HEK293 (cell line): ENCODE measurements at regions not wholly inside any gene's neighbourhood (a gene's known extent, or its start where the extent isn't known, plus 50 kb on each side); places are given as distances from the start of the nearest gene placed in this dataset.

Experiments used
- CTCF ChIA-PET: fragments of 350-600 bp; formaldehyde crosslinking; extraction: SDS; loops from one replicate; lab custom pipeline; 2021; ENCODE audit warnings: antibody characterized with exemption; lab: Yijun Ruan, JAX
- POLR2A ChIA-PET: fragments of 300-600 bp; formaldehyde crosslinking; extraction: SDS; loops from one replicate; lab custom pipeline; 2020; ENCODE audit warnings: antibody characterized with exemption, inconsistent platforms; lab: Yijun Ruan, JAX
- H3K27ac ChIP-seq: fragments of 200-500 bp; sonication (Bioruptor generic); 2 replicates; pipeline ENCODE4 v1.5.1; 2014; ENCODE audit warnings: low read depth, low read length, control low read depth, inconsistent platforms; ENCODE audit errors: extremely low read depth
- H3K36me3 ChIP-seq, 2 experiments: fragments of 200-500 bp in 1 of 2; sonication (Bioruptor generic) in 1 of 2; 1 replicate in 1 of 2; 2 replicates in 1 of 2; pipeline ENCODE4 v1.5.1; 2014 to 2017; ENCODE audit warnings: inconsistent platforms in 2 of 2, low read length in 2 of 2; ENCODE audit not compliant: control insufficient read depth in 2 of 2, insufficient read depth in 1 of 2
- H3K4me1 ChIP-seq: fragments of 200-500 bp; sonication (Bioruptor generic); 2 replicates; pipeline ENCODE4 v1.5.1; 2014; ENCODE audit warnings: mild to moderate bottlenecking, low read length, inconsistent platforms; ENCODE audit not compliant: control insufficient read depth, insufficient read depth
- H3K4me3 ChIP-seq: 2 replicates; pipeline ENCODE4 v1.5.1; 2011; ENCODE audit warnings: low read depth, mild to moderate bottlenecking, control low read depth, low read length, moderate library complexity
- H3K9me3 ChIP-seq: fragments of 200-500 bp; sonication (Bioruptor generic); 2 replicates; pipeline ENCODE4 v1.5.1; 2014; ENCODE audit warnings: low read depth, low read length, inconsistent platforms; ENCODE audit not compliant: control insufficient read depth, insufficient read depth
- ATF2 ChIP-seq: fragments of 450-650 bp; formaldehyde crosslinking; IDR thresholded peaks from 2 replicates; pipeline ENCODE4 v1.5.1; 2016; ENCODE audit warnings: missing biosample characterization, missing genetic modification characterization, low read depth
- HIC1 ChIP-seq: fragments of 450-650 bp; formaldehyde crosslinking; IDR thresholded peaks from 2 replicates; pipeline ENCODE4 v1.5.1; 2016; ENCODE audit warnings: missing biosample characterization, missing genetic modification characterization
- HOXD13 ChIP-seq: sonication (generic); formaldehyde crosslinking; IDR thresholded peaks from 2 replicates; pipeline ENCODE4 v1.8.0; 2022; ENCODE audit warnings: missing genetic modification reagents, borderline replicate concordance
- KLF7 ChIP-seq: fragments of 450-650 bp; formaldehyde crosslinking; IDR thresholded peaks from 2 replicates; pipeline ENCODE4 v1.5.1; 2016; ENCODE audit warnings: missing biosample characterization, missing genetic modification characterization, borderline replicate concordance
- PRDM1 ChIP-seq: fragments of 450-650 bp; formaldehyde crosslinking; IDR thresholded peaks from 2 replicates; pipeline ENCODE4; 2016; ENCODE audit warnings: missing biosample characterization, missing genetic modification characterization
- SP7 ChIP-seq: fragments of 450-650 bp; formaldehyde crosslinking; IDR thresholded peaks from 2 replicates; pipeline ENCODE4 v1.5.1; 2016; ENCODE audit warnings: missing biosample characterization, missing genetic modification characterization
- ZBTB26 ChIP-seq: fragments of 450-650 bp; formaldehyde crosslinking; optimal IDR thresholded peaks from 2 replicates; pipeline ENCODE3; 2016; ENCODE audit warnings: missing biosample characterization, mild to moderate bottlenecking, missing genetic modification characterization
- ZBTB44 ChIP-seq: fragments of 450-650 bp; IDR thresholded peaks from 2 replicates; pipeline ENCODE4 v1.5.1; 2018; ENCODE audit warnings: missing biosample characterization, mild to moderate bottlenecking, missing genetic modification characterization
- ZFP3 ChIP-seq: fragments of 450-650 bp; formaldehyde crosslinking; IDR thresholded peaks from 2 replicates; pipeline ENCODE4 v1.5.1; 2016; ENCODE audit warnings: low read depth, missing biosample characterization, missing genetic modification characterization
- ZIC2 ChIP-seq: fragments of 450-650 bp; formaldehyde crosslinking; IDR thresholded peaks from 2 replicates; pipeline ENCODE4 v1.5.1; 2016; ENCODE audit warnings: missing biosample characterization, missing genetic modification characterization
- ZNF624 ChIP-seq: fragments of 450-650 bp; formaldehyde crosslinking; IDR thresholded peaks from 2 replicates; pipeline ENCODE4 v1.5.1; 2017; ENCODE audit warnings: missing biosample characterization, missing genetic modification characterization
- ZNF837 ChIP-seq: fragments of 450-650 bp; formaldehyde crosslinking; IDR thresholded peaks from 2 replicates; pipeline ENCODE4 v1.5.1; 2016; ENCODE audit warnings: missing biosample characterization, missing genetic modification characterization
- ZSCAN30 ChIP-seq: fragments of 450-650 bp; IDR thresholded peaks from 2 replicates; pipeline ENCODE4 v1.5.1; 2018; ENCODE audit warnings: missing biosample characterization, mild to moderate bottlenecking, missing genetic modification characterization, moderate library complexity
- ZSCAN4 ChIP-seq: fragments of 450-650 bp; formaldehyde crosslinking; IDR thresholded peaks from 2 replicates; pipeline ENCODE4 v1.5.1; 2017; ENCODE audit warnings: missing biosample characterization, missing genetic modification characterization

GRCh38 chr12:127262615-127263014 is 1004.4 kb upstream of the TMEM132C start (continued):
- TF ChIP-seq ZIC2 (tag by site-specific recombination), result no peak
- TF ChIP-seq HOXD13 (CRISPR knock-in tag), result no peak

GRCh38 chr12:127263621-127264020 is 1003.3 kb upstream of the TMEM132C start:
- CTCF ChIA-PET, result interaction anchor here (3.3 kb wide), 1 partner anchor 17 kb away, joined by 20 read pairs; no protein-coding TSS in a partner anchor
- Histone ChIP-seq H3K27ac (no peak overlapping the region), H3K9me3 (no peaks in the 10 kb centered on the region), H3K4me3 (no peak overlapping the region), H3K36me3 (no peaks in the 10 kb centered on the region), H3K4me1 (no peaks in the 10 kb centered on the region)
- TF ChIP-seq ZBTB26 (tag by site-specific recombination), result no peak
- no peak for TF ChIP-seq KLF7
- no peak for TF ChIP-seq ZNF624 (tag by site-specific recombination)
- no peak for TF ChIP-seq ZFP3 (tag by site-specific recombination)
- no peak for TF ChIP-seq PRDM1 (tag by site-specific recombination)
- TF ChIP-seq ZSCAN30 (tag by site-specific recombination), result no peak
- no peak for TF ChIP-seq SP7 (tag by site-specific recombination)
- TF ChIP-seq HIC1, result no peak
- TF ChIP-seq ZNF837 (tag by site-specific recombination), result no peak
- POLR2A ChIA-PET, result no interaction called here

GRCh38 chr12:127267128-127267527 is 999.8 kb upstream of the TMEM132C start:
- ChIA-PET CTCF (interaction anchor here (0.7 kb wide), 1 partner anchor 13 kb away, joined by 3 read pairs; no protein-coding TSS in a partner anchor), POLR2A (no interaction called here)
- no peak overlapping the region for H3K27ac ChIP-seq
- no peaks in the 10 kb centered on the region for H3K9me3 ChIP-seq
- H3K4me3 ChIP-seq, result no peak overlapping the region
- H3K36me3 ChIP-seq, result no peaks in the 10 kb centered on the region
- H3K4me1 ChIP-seq, result no peaks in the 10 kb centered on the region
- no peak for TF ChIP-seq ZBTB44 (tag by site-specific recombination)
- TF ChIP-seq ZSCAN4, result no peak
- peak; percentile 71 for TF ChIP-seq ATF2 (tag by site-specific recombination)
